Activated CD8-positive, alpha-beta memory T cell treated with anti-CD3 and anti-CD28 coated beads for 4 hours (primary cell): ENCODE measurements at regions not wholly inside any gene's neighbourhood (a gene's known extent, or its start where the extent isn't known, plus 50 kb on each side); places are given as distances from the start of the nearest gene placed in this dataset.

Experiments used
- DNase-seq, 2 donors: peaks; one replicate each; pipeline ENCODE4 v3.0.0-alpha.2; 2020; ENCODE audit warnings: low read depth in 2 of 2

- no peak for DNase-seq
Measured at GRCh38 chr10:6305401-6306321, 102.9 kb downstream of the PFKFB3 start.

GRCh38 chr10:6306917-6307316, 104.2 kb downstream of the PFKFB3 start:
- no peak for DNase-seq

DNA sequence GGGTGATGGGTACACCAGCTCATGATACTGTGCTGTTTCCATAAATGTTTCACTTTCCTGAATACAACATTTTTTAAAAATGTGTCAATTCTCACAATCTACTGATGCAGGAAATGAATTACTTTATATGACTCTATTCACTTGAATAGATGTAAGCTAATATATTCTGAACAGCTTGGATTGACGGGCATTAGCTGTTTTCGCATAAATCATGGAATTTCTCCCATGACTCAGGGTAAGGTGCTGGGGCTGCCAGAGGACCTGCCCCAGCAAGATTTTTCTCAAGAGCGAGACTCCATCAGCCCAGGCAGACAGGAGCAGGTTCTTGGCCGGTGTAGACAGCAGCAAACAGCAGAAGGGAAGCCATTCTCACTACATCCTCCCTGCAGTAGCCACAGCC, 107.1 kb downstream of the PFKFB3 start:
- no peak for DNase-seq

- no peak for DNase-seq
Measured at GRCh38 chr10:6310977-6311376, 108.2 kb downstream of the PFKFB3 start.

DNA sequence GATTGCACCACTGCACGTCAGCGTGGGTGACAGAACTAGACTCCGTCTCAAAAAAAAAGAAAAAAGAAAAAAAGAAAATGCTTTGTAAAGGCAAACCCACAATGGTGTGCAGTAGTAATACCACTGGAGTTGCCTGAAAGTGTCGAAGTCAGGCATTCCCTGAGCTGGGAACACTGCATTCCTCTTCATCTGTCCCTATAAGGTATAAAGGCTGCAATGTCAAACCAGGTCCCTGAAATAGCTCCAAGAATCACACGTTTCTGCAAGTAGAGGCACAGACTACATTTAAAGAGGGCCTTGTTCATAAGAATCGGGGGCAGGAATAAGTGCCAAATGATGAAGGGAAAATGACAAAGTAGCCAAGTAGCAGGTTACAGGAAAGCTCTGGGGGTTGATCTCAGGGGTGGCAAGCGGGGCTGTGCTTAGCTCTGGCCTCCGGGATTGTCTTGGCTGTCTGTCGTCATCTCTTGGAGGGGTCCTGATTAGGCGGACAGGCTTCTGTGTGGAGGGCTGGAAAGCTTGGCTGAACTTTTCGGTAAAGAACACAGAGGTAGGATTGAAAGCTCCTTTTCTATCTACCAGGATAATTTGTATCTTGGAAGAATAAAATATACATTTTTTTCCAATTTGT, 109.1 kb downstream of the PFKFB3 start:
- no peak for DNase-seq

GRCh38 chr10:6312636-6313035, 109.9 kb downstream of the PFKFB3 start:
- no peak for DNase-seq

DNA sequence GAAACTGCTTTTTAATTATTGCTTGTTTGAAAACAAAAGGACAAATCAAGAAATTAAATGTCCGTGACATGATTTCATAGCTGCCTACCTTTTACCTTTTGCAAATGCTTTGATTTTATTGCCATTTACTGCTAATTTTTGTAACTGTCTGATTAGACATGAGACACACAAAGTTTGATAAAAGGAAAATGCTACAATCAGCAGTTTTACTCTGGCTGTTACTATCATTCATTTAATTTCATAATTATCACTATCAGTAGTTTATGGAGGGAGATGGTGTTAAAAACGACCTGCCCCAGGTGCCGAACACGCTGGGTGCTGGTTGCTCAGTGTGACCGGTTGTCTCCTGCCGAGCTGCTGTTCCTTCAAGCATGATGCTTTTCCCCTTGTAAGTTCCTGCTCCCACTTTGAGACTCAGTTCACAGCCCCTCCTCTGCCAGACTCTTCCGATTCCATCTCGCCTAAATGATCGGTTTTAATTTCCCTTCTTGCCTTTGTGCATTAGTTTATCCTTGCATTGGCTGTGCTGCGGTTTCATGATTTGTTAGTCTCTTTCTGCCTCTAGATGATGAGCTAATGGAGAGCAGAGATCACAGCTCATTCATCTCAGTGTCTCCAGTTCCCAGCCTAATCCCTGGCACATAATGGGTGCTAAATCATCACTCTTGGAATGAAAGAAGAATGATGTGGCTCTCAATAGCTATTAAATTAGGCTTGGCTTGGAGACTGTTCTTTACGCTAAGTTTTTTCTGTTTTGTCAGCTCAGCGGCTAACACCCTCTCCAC, 110.6 kb downstream of the PFKFB3 start:
- no peak for DNase-seq

GRCh38 chr10:6314620-6315205, 112.0 kb downstream of the PFKFB3 start:
- no peak for DNase-seq

DNA sequence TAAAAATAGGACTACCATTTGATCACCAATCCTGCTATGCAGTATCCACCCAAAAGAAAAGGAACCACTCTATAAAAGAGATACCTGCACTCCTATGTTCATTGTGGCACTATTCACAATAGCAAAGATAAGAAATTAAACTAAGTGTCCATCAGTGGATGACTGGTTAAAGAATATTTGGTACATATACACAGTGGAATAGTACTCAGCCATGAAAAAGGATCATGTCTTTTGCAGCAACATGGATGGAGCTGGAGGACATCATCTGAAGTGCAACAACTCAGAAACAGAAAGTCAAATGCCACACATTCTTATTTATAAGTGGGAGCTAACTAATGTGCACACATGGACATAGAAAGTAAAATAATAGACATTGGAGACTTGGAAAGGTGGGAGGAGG, 116.4 kb downstream of the PFKFB3 start:
- no peak for DNase-seq

GRCh38 chr10:6320320-6321010, 117.7 kb downstream of the PFKFB3 start:
- DNase-seq, result no peak

- no peak for DNase-seq
Measured at GRCh38 chr10:6321880-6322279, 119.1 kb downstream of the PFKFB3 start.

DNA sequence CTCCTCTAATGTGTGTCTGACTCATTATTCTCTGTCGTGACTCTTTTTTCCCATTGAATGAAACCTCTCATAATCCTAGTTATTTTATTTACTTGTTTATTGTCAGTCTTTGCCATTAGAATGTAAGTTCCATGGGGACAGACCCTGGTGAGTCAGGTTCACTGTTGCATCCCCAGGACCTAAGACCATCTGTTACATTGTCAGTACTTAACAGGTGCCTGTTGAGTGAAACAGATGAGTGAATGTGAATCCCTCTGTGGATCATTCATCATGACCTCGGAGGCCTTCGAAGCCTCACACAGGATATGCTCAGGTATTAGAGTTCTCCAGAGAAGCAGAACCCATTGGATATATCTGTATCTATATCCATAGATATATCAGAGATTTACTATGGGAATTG, 120.1 kb downstream of the PFKFB3 start:
- DNase-seq, result no peak

DNA sequence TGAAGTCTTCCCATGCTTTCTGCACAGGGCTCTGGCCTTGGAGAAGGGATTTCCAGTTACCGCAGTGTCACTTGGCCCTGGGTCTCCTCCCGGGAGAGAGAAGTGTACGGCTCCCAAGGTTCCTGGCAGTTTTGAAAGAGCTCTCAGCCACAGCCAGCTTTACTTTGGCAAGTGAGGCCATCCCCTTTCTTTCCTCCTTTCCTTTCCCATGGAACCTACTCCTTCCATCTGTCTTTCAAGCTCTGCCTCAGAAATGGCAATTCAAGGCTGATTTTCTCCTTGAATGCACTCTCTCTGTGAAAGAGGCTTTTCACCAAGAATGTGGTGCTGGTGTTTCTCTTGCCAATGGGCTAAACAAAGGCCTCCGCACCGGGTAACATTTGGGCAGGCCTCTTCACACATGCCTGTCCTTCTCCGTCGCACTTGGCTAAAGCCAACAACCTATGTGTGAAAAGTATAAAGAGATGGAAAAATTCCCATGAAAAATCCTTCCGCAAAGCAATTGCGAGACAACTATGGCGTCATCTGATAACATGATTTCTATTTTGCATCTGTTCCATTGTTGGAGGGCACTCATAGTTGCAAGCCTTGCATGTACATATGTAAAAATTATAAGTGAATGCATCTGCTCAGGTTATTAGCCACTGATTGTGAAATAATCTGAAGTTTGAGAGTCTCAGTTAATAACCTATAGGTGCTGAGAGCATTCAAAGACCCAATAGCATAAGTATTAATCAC, 125.4 kb downstream of the PFKFB3 start:
- no peak for DNase-seq

DNA sequence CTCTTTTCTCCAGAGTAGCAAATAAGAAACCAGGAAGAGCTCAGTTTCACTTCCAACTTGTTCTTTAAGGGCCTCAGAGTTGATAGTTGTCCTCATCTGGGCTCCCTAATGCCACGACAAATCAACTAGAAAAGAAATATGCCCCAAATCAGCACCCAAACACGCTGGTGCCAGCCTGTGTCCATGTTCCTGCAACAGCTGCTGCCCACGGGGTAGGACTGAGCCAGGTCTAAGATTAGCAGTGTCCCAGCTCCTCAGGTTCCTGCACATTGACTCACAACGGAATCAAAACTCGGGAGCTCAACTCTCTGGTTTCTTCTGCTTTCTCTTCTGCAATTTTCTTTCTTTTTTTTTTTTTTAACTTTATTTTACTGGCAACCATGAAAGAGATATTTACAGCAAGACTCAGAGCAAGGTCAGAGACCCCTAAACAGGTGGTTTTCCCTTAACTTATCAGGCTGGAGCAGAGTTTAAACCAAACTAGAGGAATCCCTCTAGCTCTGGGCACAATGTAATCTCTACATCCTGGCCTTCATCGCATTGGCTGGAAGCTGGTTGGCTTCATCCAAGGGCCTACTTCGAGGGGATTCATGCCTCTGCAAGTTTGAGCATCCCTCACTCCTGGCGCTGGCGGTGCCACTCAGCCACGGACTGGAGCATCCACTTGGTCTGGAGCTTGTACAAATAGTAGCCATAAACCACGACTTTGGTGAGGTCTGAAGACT, 126.1 kb downstream of the PFKFB3 start:
- no peak for DNase-seq

GRCh38 chr10:6333086-6333485, 130.4 kb downstream of the PFKFB3 start:
- no peak for DNase-seq

DNA sequence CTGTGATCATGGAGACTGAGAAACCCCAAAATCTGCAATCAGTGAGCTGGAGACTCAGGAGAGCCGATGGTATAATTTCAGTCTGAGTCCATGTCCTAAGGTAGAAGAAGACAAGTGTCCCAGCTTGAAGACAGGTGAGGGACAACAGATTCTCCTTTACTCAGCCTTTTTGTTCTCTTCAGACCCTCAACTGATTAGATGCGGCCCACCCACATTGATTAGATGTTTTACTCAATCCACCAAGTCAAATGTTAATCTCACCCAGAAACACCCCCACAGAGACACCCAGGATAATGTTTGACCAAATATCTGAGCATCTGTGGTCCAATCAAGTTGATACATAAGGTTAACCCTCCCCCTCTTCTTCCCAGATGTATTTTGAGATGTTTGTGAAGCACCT, 131.2 kb downstream of the PFKFB3 start:
- no peak for DNase-seq

DNA sequence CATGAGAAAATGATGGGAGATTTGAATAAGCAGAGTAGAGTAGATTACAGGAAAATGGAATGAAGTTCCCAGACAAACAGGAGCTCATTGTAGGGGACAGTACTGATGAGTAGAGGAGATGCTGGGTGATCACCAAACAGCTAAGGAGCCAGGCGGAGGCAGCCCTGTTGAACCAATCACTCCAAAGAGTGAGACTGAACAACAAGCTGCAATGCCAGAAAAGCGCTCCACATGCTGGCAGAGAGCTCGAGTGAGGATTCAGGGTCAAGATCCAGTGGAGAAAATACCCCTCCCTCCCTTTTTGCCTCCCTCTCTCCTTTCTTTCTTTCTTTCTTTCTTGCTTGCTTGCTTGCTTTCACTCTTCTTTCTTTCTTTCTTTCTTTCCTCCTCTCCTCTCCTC, 133.3 kb downstream of the PFKFB3 start:
- DNase-seq, result no peak

GRCh38 chr10:6337382-6337781, 134.7 kb downstream of the PFKFB3 start:
- no peak for DNase-seq

DNA sequence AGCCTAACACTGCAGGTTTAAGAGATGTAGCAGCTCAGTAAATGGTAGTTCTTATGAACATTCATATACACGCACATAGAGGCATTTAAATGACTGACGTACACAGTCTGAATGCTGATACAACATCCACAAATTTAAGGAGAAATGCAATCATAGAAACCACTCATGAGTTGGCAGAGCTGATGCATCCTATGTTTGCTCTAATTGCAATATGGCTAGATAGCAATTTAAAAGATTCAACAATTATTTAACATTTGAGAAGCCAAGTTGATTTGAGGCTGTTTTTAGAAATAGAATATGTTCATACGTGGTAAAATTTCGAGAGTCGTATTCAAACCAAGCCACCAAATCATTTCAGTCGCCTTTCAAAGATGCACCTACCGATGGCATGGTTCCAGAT, 135.6 kb downstream of the PFKFB3 start:
- no peak for DNase-seq

DNA sequence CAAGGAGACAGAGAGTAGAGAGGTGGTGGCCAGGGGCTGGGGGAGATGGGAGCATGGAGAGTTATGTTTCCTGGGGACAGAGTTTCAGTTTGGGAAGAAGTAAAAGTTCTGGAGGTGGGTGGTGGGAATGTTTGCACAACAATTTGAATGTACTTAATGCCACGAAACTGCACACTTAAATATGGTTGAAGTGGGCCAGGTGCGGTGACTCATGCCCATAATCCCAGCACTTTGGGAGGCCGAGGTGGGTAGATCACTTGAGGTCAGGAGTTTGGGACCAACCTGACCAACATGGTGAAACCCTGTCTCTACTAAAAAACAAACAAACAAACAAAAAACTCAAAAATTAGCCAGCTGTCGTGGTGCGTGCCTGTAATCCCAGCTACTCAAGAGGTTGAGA, 137.2 kb downstream of the PFKFB3 start:
- DNase-seq, result no peak
